HG03175 (cell line): ENCODE measurements at regions not wholly inside any gene's neighbourhood (a gene's known extent, or its start where the extent isn't known, plus 50 kb on each side); places are given as distances from the start of the nearest gene placed in this dataset.
A peak's percentile ranks its signal among the peaks of the same experiment; 100 is the strongest.
"Not testable (repeated sequence)": the region's sequence is repeated elsewhere in the genome, so short reads cannot be mapped to it uniquely, and the experiment has no call there.

Source experiments
- ATAC-seq: cut with Tn5 transposase; IDR thresholded peaks from one replicate; pipeline ENCODE4 v1.9.1; 2021; ENCODE audit warnings: mild to moderate bottlenecking, moderate library complexity; ENCODE audit not compliant: unreplicated experiment

- ATAC-seq, result no peak
These were observed 159.5 kb upstream of the OLIG3 start for GRCh38 chr6:137653706-137654059.

GRCh38 chr6:137654365-137654981 is 160.3 kb upstream of the OLIG3 start:
- no peak for ATAC-seq

GRCh38 chr6:137655291-137655690 is 161.1 kb upstream of the OLIG3 start:
- ATAC-seq, result no peak

- ATAC-seq, result no peak
These were observed 162.5 kb upstream of the OLIG3 start for GRCh38 chr6:137656735-137657134.

GRCh38 chr6:137657351-137657911 is 163.2 kb upstream of the OLIG3 start:
- ATAC-seq, result no peak

GRCh38 chr6:137658287-137658686 is 164.1 kb upstream of the OLIG3 start:
- ATAC-seq, result no peak

- ATAC-seq, result no peak
These were observed 165.7 kb upstream of the OLIG3 start for GRCh38 chr6:137659871-137660270.

GRCh38 chr6:137660296-137660731 is 166.1 kb upstream of the OLIG3 start:
- ATAC-seq, result no peak

GRCh38 chr6:137661601-137662000 is 167.4 kb upstream of the OLIG3 start:
- no peak for ATAC-seq

GRCh38 chr6:137664183-137664582 is 170.0 kb upstream of the OLIG3 start:
- ATAC-seq, result no peak

- ATAC-seq, result no peak
These were observed 171.2 kb upstream of the OLIG3 start for GRCh38 chr6:137665342-137665934.

- ATAC-seq, result peak; percentile 76
These were observed 172.1 kb upstream of the OLIG3 start for GRCh38 chr6:137666202-137666774.

GRCh38 chr6:137673603-137674002 is 179.4 kb upstream of the OLIG3 start:
- no peak for ATAC-seq

- peak; percentile 70 for ATAC-seq
These were observed 182.7 kb upstream of the OLIG3 start for GRCh38 chr6:137676888-137677287.

- no peak for ATAC-seq
These were observed 183.5 kb upstream of the OLIG3 start for GRCh38 chr6:137677709-137678108.

GRCh38 chr6:137678451-137678850 is 184.3 kb upstream of the OLIG3 start:
- ATAC-seq, result no peak

- no peak for ATAC-seq
These were observed 186.2 kb upstream of the TNFAIP3 start for GRCh38 chr6:137680705-137681346.

GRCh38 chr6:137681445-137682009 is 185.5 kb upstream of the TNFAIP3 start:
- ATAC-seq, result no peak

GRCh38 chr6:137682658-137683057 is 184.4 kb upstream of the TNFAIP3 start:
- not testable (repeated sequence) for ATAC-seq

GRCh38 chr6:137683916-137684315 is 183.1 kb upstream of the TNFAIP3 start:
- no peak for ATAC-seq

- ATAC-seq, result no peak
These were observed 181.2 kb upstream of the TNFAIP3 start for GRCh38 chr6:137685798-137686375.
